ENCODE measurements at regions not wholly inside any gene's neighbourhood (a gene's known extent, or its start where the extent isn't known, plus 50 kb on each side); places are given as distances from the start of the nearest gene placed in this dataset.

- no peak for TF ChIP-seq POLR2AphosphoS5 (IDR thresholded peaks at IDR 0.05; ENCODE audit: borderline replicate concordance, low read depth, low read length)
- TF ChIP-seq EZH2 (IDR thresholded peaks at IDR 0.05): no peak
- TF ChIP-seq FOXP2 (optimal IDR thresholded peaks at IDR 0.05; ENCODE audit: control extremely low read depth, extremely low read length, insufficient read depth): no peak
Measured at GRCh38 chr10:27366769-27367168, 126.2 kb upstream of the ACBD5 start.

Data from SK-N-MC (cell line).